HG03139 (cell line): ENCODE measurements at regions not wholly inside any gene's neighbourhood (a gene's known extent, or its start where the extent isn't known, plus 50 kb on each side); places are given as distances from the start of the nearest gene placed in this dataset.

Experiments
- ATAC-seq: cut with Tn5 transposase; IDR thresholded peaks from one replicate; pipeline ENCODE4 v1.9.1; 2021; ENCODE audit not compliant: unreplicated experiment

- no peak for ATAC-seq
Observed at GRCh38 chr16:86663685-86664521, 85.6 kb downstream of the FOXL1 start.

GRCh38 chr16:86664522-86665318, 86.4 kb downstream of the FOXL1 start:
- peak; percentile 70 for ATAC-seq

- ATAC-seq = peak; percentile 26
Observed at GRCh38 chr16:86665319-86665675, 86.9 kb downstream of the FOXL1 start.

GRCh38 chr16:86665929-86666328, 87.6 kb downstream of the FOXL1 start:
- ATAC-seq = no peak

- ATAC-seq = no peak
Observed at GRCh38 chr16:86667035-86667434, 88.7 kb downstream of the FOXL1 start.

GRCh38 chr16:86668136-86668910, 90.0 kb downstream of the FOXL1 start:
- ATAC-seq = no peak

GRCh38 chr16:86669285-86669805, 91.0 kb downstream of the FOXL1 start:
- no peak for ATAC-seq

GRCh38 chr16:86669937-86670749, 91.8 kb downstream of the FOXL1 start:
- ATAC-seq = no peak

GRCh38 chr16:86670750-86671234, 92.4 kb downstream of the FOXL1 start:
- ATAC-seq = no peak

GRCh38 chr16:86671486-86672178, 93.3 kb downstream of the FOXL1 start:
- ATAC-seq = no peak

- no peak for ATAC-seq
Observed at GRCh38 chr16:86672179-86672863, 94.0 kb downstream of the FOXL1 start.

GRCh38 chr16:86673090-86673955, 95.0 kb downstream of the FOXL1 start:
- no peak for ATAC-seq

GRCh38 chr16:86673956-86674453, 95.7 kb downstream of the FOXL1 start:
- ATAC-seq = no peak

- no peak for ATAC-seq
Observed at GRCh38 chr16:86676254-86676670, 97.9 kb downstream of the FOXL1 start.

GRCh38 chr16:86679490-86679889, 101.1 kb downstream of the FOXL1 start:
- ATAC-seq = no peak

GRCh38 chr16:86680162-86680561, 101.8 kb downstream of the FOXL1 start:
- no peak for ATAC-seq

GRCh38 chr16:86680661-86681030, 102.3 kb downstream of the FOXL1 start:
- ATAC-seq = no peak
